HG03097 (cell line): ENCODE measurements at regions not wholly inside any gene's neighbourhood (a gene's known extent, or its start where the extent isn't known, plus 50 kb on each side); places are given as distances from the start of the nearest gene placed in this dataset.
A peak's percentile ranks its signal among the peaks of the same experiment; 100 is the strongest.
"Not testable (repeated sequence)": the region's sequence is repeated elsewhere in the genome, so short reads cannot be mapped to it uniquely, and the experiment has no call there.

Experiments used
- ATAC-seq: cut with Tn5 transposase; IDR thresholded peaks from one replicate; pipeline ENCODE4 v1.9.1; 2021; ENCODE audit not compliant: unreplicated experiment, low FRiP score

- no peak for ATAC-seq
Measured at GRCh38 chr12:19659501-19659900, 220.2 kb downstream of the AEBP2 start.

- no peak for ATAC-seq
Measured at GRCh38 chr12:19665121-19665900, 226.0 kb downstream of the AEBP2 start.

GRCh38 chr12:19666070-19666469 is 226.8 kb downstream of the AEBP2 start:
- no peak for ATAC-seq

GRCh38 chr12:19669793-19670192 is 230.5 kb downstream of the AEBP2 start:
- no peak for ATAC-seq

GRCh38 chr12:19671695-19672094 is 232.4 kb downstream of the AEBP2 start:
- no peak for ATAC-seq

- ATAC-seq: no peak
Measured at GRCh38 chr12:19674437-19674836, 235.1 kb downstream of the AEBP2 start.

- ATAC-seq: peak; percentile 68
Measured at GRCh38 chr12:19675361-19675760, 236.1 kb downstream of the AEBP2 start.

GRCh38 chr12:19678501-19678900 is 239.2 kb downstream of the AEBP2 start:
- not testable (repeated sequence) for ATAC-seq

- no peak for ATAC-seq
Measured at GRCh38 chr12:19681007-19681406, 241.7 kb downstream of the AEBP2 start.

GRCh38 chr12:19683178-19683927 is 244.1 kb downstream of the AEBP2 start:
- ATAC-seq: no peak

GRCh38 chr12:19687371-19687770 is 248.1 kb downstream of the AEBP2 start:
- ATAC-seq: no peak

- ATAC-seq: no peak
Measured at GRCh38 chr12:19688532-19688931, 249.2 kb downstream of the AEBP2 start.

GRCh38 chr12:19689226-19689625 is 249.9 kb downstream of the AEBP2 start:
- no peak for ATAC-seq

- ATAC-seq: no peak
Measured at GRCh38 chr12:19689801-19690472, 250.6 kb downstream of the AEBP2 start.

- no peak for ATAC-seq
Measured at GRCh38 chr12:19692091-19692490, 252.8 kb downstream of the AEBP2 start.

- ATAC-seq: no peak
Measured at GRCh38 chr12:19692566-19692965, 253.3 kb downstream of the AEBP2 start.

GRCh38 chr12:19694627-19695026 is 255.3 kb downstream of the AEBP2 start:
- no peak for ATAC-seq

- no peak for ATAC-seq
Measured at GRCh38 chr12:19695244-19696098, 256.2 kb downstream of the AEBP2 start.

- ATAC-seq: no peak
Measured at GRCh38 chr12:19700969-19701368, 261.7 kb downstream of the AEBP2 start.

- no peak for ATAC-seq
Measured at GRCh38 chr12:19704966-19705365, 265.7 kb downstream of the AEBP2 start.
